ENCODE measurements at regions not wholly inside any gene's neighbourhood (a gene's known extent, or its start where the extent isn't known, plus 50 kb on each side); places are given as distances from the start of the nearest gene placed in this dataset.
"Not testable (repeated sequence)": the region's sequence is repeated elsewhere in the genome, so short reads cannot be mapped to it uniquely, and the experiment has no call there.

- DNase-seq (ENCODE audit: extremely low read depth, low read depth, low spot score): no peak
These were observed 315.8 kb upstream of the PIK3C3 start for GRCh38 chr18:41639218-41639617.

- DNase-seq (ENCODE audit: extremely low read depth, low read depth, low spot score): not testable (repeated sequence)
These were observed 323.2 kb upstream of the PIK3C3 start for GRCh38 chr18:41631723-41632285.

GRCh38 chr18:41630232-41630886 is 324.7 kb upstream of the PIK3C3 start:
- DNase-seq (ENCODE audit: extremely low read depth, low read depth, low spot score): no peak

- no peak for DNase-seq (ENCODE audit: extremely low read depth, low read depth, low spot score)
These were observed 330.6 kb upstream of the PIK3C3 start for GRCh38 chr18:41624460-41624859.

- no peak for DNase-seq (ENCODE audit: extremely low read depth, low read depth, low spot score)
These were observed 333.9 kb upstream of the PIK3C3 start for GRCh38 chr18:41621177-41621576.

- DNase-seq (ENCODE audit: extremely low read depth, low read depth, low spot score): no peak
These were observed 336.9 kb upstream of the PIK3C3 start for GRCh38 chr18:41618147-41618546.

GRCh38 chr18:41617647-41618046 is 337.4 kb upstream of the PIK3C3 start:
- no peak for DNase-seq (ENCODE audit: extremely low read depth, low read depth, low spot score)

- DNase-seq (ENCODE audit: extremely low read depth, low read depth, low spot score): no peak
These were observed 341.9 kb upstream of the PIK3C3 start for GRCh38 chr18:41613003-41613609.

GRCh38 chr18:41604964-41605363 is 350.1 kb upstream of the PIK3C3 start:
- DNase-seq (ENCODE audit: extremely low read depth, low read depth, low spot score): no peak

GRCh38 chr18:41602034-41602433 is 353.0 kb upstream of the PIK3C3 start:
- no peak for DNase-seq (ENCODE audit: extremely low read depth, low read depth, low spot score)

GRCh38 chr18:41600693-41601391 is 354.2 kb upstream of the PIK3C3 start:
- no peak for DNase-seq (ENCODE audit: extremely low read depth, low read depth, low spot score)

GRCh38 chr18:41599466-41599865 is 355.6 kb upstream of the PIK3C3 start:
- DNase-seq (ENCODE audit: extremely low read depth, low read depth, low spot score): no peak

- no peak for DNase-seq (ENCODE audit: extremely low read depth, low read depth, low spot score)
These were observed 360.5 kb upstream of the PIK3C3 start for GRCh38 chr18:41594582-41594981.

GRCh38 chr18:41593171-41593675 is 361.8 kb upstream of the PIK3C3 start:
- DNase-seq (ENCODE audit: extremely low read depth, low read depth, low spot score): no peak

- no peak for DNase-seq (ENCODE audit: extremely low read depth, low read depth, low spot score)
These were observed 367.1 kb upstream of the PIK3C3 start for GRCh38 chr18:41587976-41588375.

- DNase-seq (ENCODE audit: extremely low read depth, low read depth, low spot score): no peak
These were observed 369.5 kb upstream of the PIK3C3 start for GRCh38 chr18:41585512-41585911.

GRCh38 chr18:41579185-41579584 is 375.8 kb upstream of the PIK3C3 start:
- DNase-seq (ENCODE audit: extremely low read depth, low read depth, low spot score): no peak

GRCh38 chr18:41577529-41577928 is 377.5 kb upstream of the PIK3C3 start:
- no peak for DNase-seq (ENCODE audit: extremely low read depth, low read depth, low spot score)

GRCh38 chr18:41576643-41577042 is 378.4 kb upstream of the PIK3C3 start:
- DNase-seq (ENCODE audit: extremely low read depth, low read depth, low spot score): no peak

- no peak for DNase-seq (ENCODE audit: extremely low read depth, low read depth, low spot score)
These were observed 385.2 kb upstream of the PIK3C3 start for GRCh38 chr18:41569867-41570266.

GRCh38 chr18:41561961-41562360 is 393.1 kb upstream of the PIK3C3 start:
- no peak for DNase-seq (ENCODE audit: extremely low read depth, low read depth, low spot score)

GRCh38 chr18:41558715-41559114 is 396.3 kb upstream of the PIK3C3 start:
- DNase-seq (ENCODE audit: extremely low read depth, low read depth, low spot score): no peak

Data from glomerular endothelial cell (primary cell).